ENCODE measurements at regions not wholly inside any gene's neighbourhood (a gene's known extent, or its start where the extent isn't known, plus 50 kb on each side); places are given as distances from the start of the nearest gene placed in this dataset.

DNA sequence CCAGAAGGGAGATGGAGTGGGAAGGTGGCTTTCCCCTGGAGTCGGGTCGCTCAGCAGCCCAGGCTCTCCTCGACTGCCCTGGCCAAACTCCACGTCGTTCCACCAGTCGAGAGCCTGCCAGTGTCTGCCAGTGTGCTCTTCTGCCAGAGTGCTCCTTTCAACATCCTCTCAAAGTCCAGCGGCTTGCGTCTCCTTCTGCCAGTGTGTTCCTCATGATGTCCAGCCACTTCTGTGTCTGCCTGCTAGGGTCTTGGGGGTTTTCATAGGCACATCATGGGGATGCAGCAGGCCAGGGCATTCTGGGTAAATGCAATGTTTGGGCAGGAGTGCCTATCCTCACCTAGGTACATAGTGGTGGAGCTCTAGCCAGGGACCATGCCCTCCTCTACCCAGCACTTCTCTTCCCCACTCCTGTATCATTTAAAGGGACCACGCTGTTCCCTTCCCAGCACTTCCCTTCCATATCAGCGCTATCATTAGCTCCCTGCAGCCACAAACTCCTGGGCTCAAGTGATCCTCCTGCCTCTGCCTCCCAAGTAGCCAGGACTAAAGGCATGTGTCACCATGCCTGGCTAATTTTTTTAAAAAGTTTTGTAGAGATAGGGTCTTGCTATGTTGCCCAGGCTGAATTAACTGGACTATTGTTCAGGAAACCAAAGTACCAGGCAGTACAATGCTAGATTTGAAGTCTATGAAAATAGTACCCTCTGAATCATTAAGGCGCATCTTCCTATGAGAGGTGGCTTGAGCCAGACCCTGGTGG is 62.9 kb upstream of the CLDN5 start:
- no peak for TF ChIP-seq CTCF (IDR thresholded peaks at IDR 0.05 in 2 of 3, conservative IDR thresholded peaks at IDR 0.05 in 1 of 3; ENCODE audit: borderline replicate concordance in 1 of 3, insufficient read depth in 1 of 3, low read depth in 2 of 3, low read length in 2 of 3)
- TF ChIP-seq ZNF274 (IDR thresholded peaks at IDR 0.05; ENCODE audit: low read depth, low read length), result no peak
- TF ChIP-seq TCF7L2 (IDR thresholded peaks at IDR 0.05; ENCODE audit: borderline replicate concordance, extremely low read depth, insufficient read depth, insufficient read length), result no peak
- TF ChIP-seq EZH2 (IDR thresholded peaks at IDR 0.05), result no peak
- no peak for TF ChIP-seq POLR2A (IDR thresholded peaks at IDR 0.05; ENCODE audit: borderline replicate concordance, extremely low read depth, insufficient read depth, insufficient read length)
- TF ChIP-seq EZH2phosphoT487 (IDR thresholded peaks at IDR 0.05; ENCODE audit: borderline replicate concordance), result no peak
- TF ChIP-seq ZBTB33 (IDR thresholded peaks at IDR 0.05; ENCODE audit: extremely low read depth, insufficient replicate concordance, low read length), result no peak
- TF ChIP-seq SIN3A (IDR thresholded peaks at IDR 0.05; ENCODE audit: low read depth), result no peak
- no peak for TF ChIP-seq JUND (IDR thresholded peaks at IDR 0.05)
- TF ChIP-seq CEBPB (IDR thresholded peaks at IDR 0.05; ENCODE audit: low read depth), result no peak
- no peak for TF ChIP-seq SRF (IDR thresholded peaks at IDR 0.05; ENCODE audit: low read depth)
- TF ChIP-seq POLR2AphosphoS5 (IDR thresholded peaks at IDR 0.05; ENCODE audit: low read depth, low read length), result no peak
- TF ChIP-seq ZFX (IDR thresholded peaks at IDR 0.05), result no peak
- TF ChIP-seq, protein P1, sequence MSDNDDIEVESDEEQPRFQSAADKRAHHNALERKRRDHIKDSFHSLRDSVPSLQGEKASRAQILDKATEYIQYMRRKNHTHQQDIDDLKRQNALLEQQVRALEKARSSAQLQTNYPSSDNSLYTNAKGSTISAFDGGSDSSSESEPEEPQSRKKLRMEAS (IDR thresholded peaks at IDR 0.05), result no peak
